WERI-Rb-1 (cell line): ENCODE measurements at regions not wholly inside any gene's neighbourhood (a gene's known extent, or its start where the extent isn't known, plus 50 kb on each side); places are given as distances from the start of the nearest gene placed in this dataset.

Experiments
- DNase-seq: peaks from one replicate; pipeline ENCODE4 v3.0.0-alpha.2; 2020
- H3K27ac ChIP-seq: fragments of 250-450 bp; sonication (Bioruptor Pico); 2 replicates; pipeline ENCODE4 v1.5.1; 2020; ENCODE audit warnings: mild to moderate bottlenecking, moderate library complexity
- H3K27me3 ChIP-seq: fragments of 250-450 bp; sonication (Bioruptor Pico); 2 replicates; pipeline ENCODE4 v1.5.1; 2021; ENCODE audit warnings: mild to moderate bottlenecking, low read depth, moderate library complexity; ENCODE audit not compliant: insufficient read depth, severe bottlenecking
- H3K36me3 ChIP-seq: fragments of 250-450 bp; sonication (Bioruptor Pico); 2 replicates; pipeline ENCODE4 v1.5.1; 2020; ENCODE audit warnings: mild to moderate bottlenecking, moderate library complexity
- H3K4me3 ChIP-seq: 2 replicates; pipeline ENCODE4 v1.5.1; 2011; ENCODE audit warnings: low read depth, mild to moderate bottlenecking, control low read depth, low read length
- H3K9me3 ChIP-seq: fragments of 250-450 bp; sonication (Bioruptor Pico); 2 replicates; pipeline ENCODE4 v1.5.1; 2021; ENCODE audit warnings: mild to moderate bottlenecking, moderate library complexity; ENCODE audit not compliant: severe bottlenecking
- TF ChIP-seq, protein P1 (sequence below): IDR thresholded peaks from 2 replicates; pipeline ENCODE4 v1.5.1; 2011; ENCODE audit warnings: low read depth, mild to moderate bottlenecking, control low read depth, inconsistent platforms, low read length

DNA sequence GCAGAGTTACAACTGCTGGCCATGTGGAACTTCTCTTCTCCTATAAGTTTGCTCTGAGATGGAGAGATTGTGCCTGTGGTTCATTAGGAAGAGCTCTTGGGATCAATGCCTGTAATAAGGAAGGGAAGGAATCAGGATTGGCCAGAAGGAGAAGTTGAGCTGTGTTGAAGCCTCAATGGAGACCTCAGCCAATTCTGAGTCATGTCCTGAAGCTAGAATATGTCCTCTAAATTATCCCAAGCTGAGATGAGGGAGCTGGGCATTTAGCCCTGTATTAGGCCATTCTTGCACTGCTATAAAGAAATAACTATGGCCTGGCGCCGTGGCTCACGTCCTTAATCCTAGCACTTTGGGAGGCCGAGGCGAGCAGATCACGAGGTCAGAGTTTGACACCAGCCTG, 85.4 kb upstream of the DHX15 start:
- TF ChIP-seq, protein P1, sequence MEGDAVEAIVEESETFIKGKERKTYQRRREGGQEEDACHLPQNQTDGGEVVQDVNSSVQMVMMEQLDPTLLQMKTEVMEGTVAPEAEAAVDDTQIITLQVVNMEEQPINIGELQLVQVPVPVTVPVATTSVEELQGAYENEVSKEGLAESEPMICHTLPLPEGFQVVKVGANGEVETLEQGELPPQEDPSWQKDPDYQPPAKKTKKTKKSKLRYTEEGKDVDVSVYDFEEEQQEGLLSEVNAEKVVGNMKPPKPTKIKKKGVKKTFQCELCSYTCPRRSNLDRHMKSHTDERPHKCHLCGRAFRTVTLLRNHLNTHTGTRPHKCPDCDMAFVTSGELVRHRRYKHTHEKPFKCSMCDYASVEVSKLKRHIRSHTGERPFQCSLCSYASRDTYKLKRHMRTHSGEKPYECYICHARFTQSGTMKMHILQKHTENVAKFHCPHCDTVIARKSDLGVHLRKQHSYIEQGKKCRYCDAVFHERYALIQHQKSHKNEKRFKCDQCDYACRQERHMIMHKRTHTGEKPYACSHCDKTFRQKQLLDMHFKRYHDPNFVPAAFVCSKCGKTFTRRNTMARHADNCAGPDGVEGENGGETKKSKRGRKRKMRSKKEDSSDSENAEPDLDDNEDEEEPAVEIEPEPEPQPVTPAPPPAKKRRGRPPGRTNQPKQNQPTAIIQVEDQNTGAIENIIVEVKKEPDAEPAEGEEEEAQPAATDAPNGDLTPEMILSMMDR: no peak
- Histone ChIP-seq H3K4me3 (no peak overlapping the region), H3K27me3 (no peaks in the 10 kb centered on the region), H3K9me3 (no peaks in the 10 kb centered on the region), H3K36me3 (no peaks in the 10 kb centered on the region), H3K27ac (no peak overlapping the region)
- DNase-seq: no peak

DNA sequence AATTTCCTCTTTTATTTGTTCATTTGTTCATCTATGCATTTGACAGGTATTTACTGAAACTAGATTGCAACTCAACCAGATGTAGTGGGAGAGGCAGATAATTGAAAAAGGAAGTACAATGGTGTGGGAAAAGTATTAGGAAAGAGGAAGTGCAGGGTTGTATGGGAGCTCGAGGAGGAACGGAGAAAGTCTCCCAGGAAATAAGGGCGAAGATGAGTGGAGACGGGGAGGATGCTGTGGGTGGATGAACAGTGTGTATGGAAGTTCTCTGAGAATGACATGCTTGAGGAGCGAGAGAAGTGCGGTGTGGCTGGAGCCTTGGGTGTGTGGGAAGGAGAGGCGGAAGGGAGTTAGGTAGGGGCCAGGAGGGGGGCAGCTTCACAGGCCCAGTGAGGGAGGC, 87.5 kb upstream of the DHX15 start:
- peaks cover 8% of the 10 kb centered on the region for H3K9me3 ChIP-seq
- TF ChIP-seq, protein P1: no peak
- DNase-seq: no peak
- no peak overlapping the region for H3K27ac ChIP-seq
- no peaks in the 10 kb centered on the region for H3K27me3 ChIP-seq
- H3K4me3 ChIP-seq: no peak overlapping the region
- no peaks in the 10 kb centered on the region for H3K36me3 ChIP-seq

DNA sequence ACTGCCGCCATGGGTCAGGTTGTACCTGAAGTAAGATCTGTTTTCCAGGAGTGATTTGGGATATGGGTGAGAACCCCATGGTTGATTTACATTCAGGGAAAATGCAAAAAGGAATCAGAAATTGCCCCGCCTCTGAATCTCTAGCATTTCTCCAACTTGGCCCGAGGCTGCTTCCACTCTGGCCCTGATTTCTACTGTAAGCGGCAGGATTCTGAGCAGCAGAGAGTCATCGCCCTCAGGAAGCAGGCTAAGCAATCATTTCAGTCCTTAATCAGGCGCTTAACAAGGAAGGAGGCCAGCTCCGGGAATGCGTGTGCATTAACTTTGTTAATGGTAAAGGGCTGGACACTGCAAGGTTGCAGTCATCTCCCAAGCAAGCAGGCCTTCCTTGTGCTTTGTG, 88.5 kb upstream of the DHX15 start:
- DNase-seq: no peak
- H3K27me3 ChIP-seq: no peaks in the 10 kb centered on the region
- no peaks in the 10 kb centered on the region for H3K36me3 ChIP-seq
- TF ChIP-seq, protein P1: no peak
- no peak overlapping the region for H3K4me3 ChIP-seq
- no peak overlapping the region for H3K27ac ChIP-seq
- H3K9me3 ChIP-seq: peaks cover 8% of the 10 kb centered on the region

DNA sequence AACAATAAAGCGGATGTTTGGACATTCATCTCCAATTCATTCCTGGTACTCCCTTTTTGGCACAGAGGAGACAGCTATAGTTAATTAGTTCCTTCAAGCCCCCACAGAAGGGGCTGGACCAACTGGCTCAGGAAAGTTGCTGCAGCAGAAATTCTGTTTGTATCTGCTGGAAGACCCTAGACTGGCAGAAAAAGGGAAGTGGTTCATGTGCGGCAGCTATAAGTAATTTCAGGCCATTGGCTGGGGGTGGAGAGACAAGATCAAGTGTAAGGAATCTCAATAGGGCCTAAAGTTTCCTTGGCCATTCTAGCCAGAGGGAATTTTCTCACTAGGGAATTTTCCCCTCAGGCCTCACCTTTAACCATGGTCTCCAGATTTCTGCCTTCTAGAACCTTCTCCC, 89.9 kb upstream of the DHX15 start:
- DNase-seq: no peak
- peaks cover 8% of the 10 kb centered on the region for H3K9me3 ChIP-seq
- TF ChIP-seq, protein P1: no peak
- H3K4me3 ChIP-seq: no peak overlapping the region
- no peak overlapping the region for H3K27ac ChIP-seq
- H3K27me3 ChIP-seq: no peaks in the 10 kb centered on the region
- no peaks in the 10 kb centered on the region for H3K36me3 ChIP-seq

DNA sequence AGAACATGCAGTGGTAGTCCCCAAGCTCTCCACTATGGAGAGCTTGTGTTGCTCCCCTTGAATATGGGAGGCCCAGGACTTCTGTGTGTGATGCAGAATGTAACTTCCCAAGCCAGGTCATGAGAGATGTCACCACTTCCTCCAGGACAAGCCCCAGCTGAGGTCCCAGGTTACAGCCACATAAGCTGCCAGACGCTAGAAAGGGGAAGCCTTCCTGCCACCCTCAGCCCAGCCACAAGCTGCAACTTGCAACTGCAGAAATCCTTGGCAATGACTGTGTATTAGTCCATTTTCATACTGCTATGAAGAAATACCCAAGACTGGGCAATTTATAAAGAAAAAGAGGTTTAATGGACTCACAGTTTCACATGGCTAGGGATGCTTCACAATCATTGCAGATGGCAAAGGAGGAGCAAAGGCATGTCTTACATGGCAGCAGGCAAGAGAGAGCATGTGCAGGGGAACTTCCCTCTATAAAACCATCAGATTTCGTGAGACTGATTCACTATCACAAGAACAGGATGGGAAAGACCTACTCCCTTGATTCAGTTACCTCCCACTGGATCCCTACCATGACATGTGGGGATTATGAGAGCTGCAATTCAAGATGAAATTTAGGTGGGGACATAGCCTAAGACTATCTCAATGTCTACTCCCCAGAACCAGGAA, 91.5 kb upstream of the DHX15 start:
- no peak overlapping the region for H3K4me3 ChIP-seq
- TF ChIP-seq, protein P1: no peak
- no peak overlapping the region for H3K27ac ChIP-seq
- no peak for DNase-seq
- peaks cover 8% of the 10 kb centered on the region for H3K9me3 ChIP-seq
- no peaks in the 10 kb centered on the region for H3K27me3 ChIP-seq
- H3K36me3 ChIP-seq: no peaks in the 10 kb centered on the region

DNA sequence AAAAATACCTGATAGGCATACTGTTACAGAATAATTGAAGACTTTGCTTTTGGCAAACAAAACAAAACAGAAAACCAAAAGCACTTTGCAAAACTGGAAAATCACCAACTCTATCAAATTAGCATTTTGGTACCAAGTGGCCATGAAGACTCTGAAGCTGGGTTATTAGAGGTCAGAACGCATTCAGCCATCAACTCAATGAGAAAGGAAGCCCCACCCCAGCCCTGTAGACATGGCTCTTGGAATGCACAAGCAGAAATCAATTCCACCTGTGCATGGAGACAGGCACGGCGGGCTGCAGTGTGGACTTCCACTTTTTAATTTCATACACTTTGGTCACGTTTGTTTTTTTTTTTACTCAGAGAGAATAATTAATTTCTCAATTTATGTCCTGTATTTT, 93.6 kb upstream of the DHX15 start:
- no peaks in the 10 kb centered on the region for H3K36me3 ChIP-seq
- TF ChIP-seq, protein P1: no peak
- peaks cover 8% of the 10 kb centered on the region for H3K9me3 ChIP-seq
- no peaks in the 10 kb centered on the region for H3K27me3 ChIP-seq
- no peak overlapping the region for H3K27ac ChIP-seq
- H3K4me3 ChIP-seq: no peak overlapping the region
- no peak for DNase-seq
